ENCODE measurements at regions not wholly inside any gene's neighbourhood (a gene's known extent, or its start where the extent isn't known, plus 50 kb on each side); places are given as distances from the start of the nearest gene placed in this dataset.
"Not testable (repeated sequence)": the region's sequence is repeated elsewhere in the genome, so short reads cannot be mapped to it uniquely, and the experiment has no call there.

DNA sequence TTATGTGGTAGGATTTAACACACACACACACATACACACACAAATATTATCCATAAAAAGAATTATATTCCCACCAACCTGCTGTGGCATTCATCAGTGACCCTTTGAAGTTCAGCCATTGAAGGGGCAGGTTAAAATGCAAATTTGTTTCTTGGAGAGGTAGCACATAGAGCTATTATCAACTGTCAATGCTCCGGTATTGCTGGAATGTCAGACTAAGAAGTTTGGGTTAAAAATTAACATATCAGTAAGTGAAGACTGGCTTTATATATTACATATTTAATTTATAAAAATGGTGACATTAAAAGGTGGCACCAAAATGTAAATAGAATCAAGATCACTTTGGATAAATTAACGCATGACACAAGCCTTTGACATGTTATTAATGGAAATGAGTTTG lies 207.3 kb downstream of the DAD1 start:
- Mint-ChIP-seq H3K27me3 (no peaks in the 10 kb centered on the region), H3K9me3 (ENCODE audit: low read depth) (no peaks in the 10 kb centered on the region), H3K36me3 (ENCODE audit: low read depth) (no peaks in the 10 kb centered on the region), H3K4me3 (no peak overlapping the region), H3K4me1 (no peaks in the 10 kb centered on the region), H3K27ac (no peak overlapping the region)
- CTCF ChIA-PET, result no interaction called here
- intact Hi-C loops (cut with DNase I, micrococcal nuclease), result loop anchor here in 1 of 2 experiments (5.0 kb wide), 2 partner anchors 44 to 59 kb away; no protein-coding TSS in a partner anchor
- DNase-seq (no peak), ATAC-seq (no peak)
- POLR2A ChIA-PET, result no interaction called here

DNA sequence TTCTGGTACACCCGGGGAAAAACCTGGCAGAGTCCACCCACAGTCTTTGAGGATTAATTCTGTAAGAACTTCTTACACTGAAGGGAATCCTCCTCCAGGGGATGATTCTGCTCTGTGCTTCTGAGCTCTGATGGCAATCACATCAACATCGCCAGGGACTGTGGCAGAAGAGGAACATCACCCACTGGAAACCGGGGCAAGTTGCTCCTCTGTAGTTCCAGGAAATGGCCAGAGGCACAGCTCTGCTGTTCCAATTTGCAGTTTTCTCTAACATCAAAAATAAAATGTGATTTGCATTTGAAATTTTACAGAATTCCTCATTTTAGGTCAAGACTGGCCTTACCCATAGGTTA lies 207.6 kb downstream of the DAD1 start:
- CTCF ChIA-PET, result no interaction called here
- intact Hi-C loops (cut with DNase I, micrococcal nuclease), result loop anchor here in 1 of 2 experiments (5.0 kb wide), 2 partner anchors 44 to 59 kb away; no protein-coding TSS in a partner anchor
- no peak overlapping the region for H3K27ac Mint-ChIP-seq
- H3K4me1 Mint-ChIP-seq, result no peaks in the 10 kb centered on the region
- ATAC-seq, result no peak
- H3K4me3 Mint-ChIP-seq, result no peak overlapping the region
- no peak for DNase-seq
- POLR2A ChIA-PET, result no interaction called here
- no peaks in the 10 kb centered on the region for H3K9me3 Mint-ChIP-seq (ENCODE audit: low read depth)
- no peaks in the 10 kb centered on the region for H3K27me3 Mint-ChIP-seq
- no peaks in the 10 kb centered on the region for H3K36me3 Mint-ChIP-seq (ENCODE audit: low read depth)

DNA sequence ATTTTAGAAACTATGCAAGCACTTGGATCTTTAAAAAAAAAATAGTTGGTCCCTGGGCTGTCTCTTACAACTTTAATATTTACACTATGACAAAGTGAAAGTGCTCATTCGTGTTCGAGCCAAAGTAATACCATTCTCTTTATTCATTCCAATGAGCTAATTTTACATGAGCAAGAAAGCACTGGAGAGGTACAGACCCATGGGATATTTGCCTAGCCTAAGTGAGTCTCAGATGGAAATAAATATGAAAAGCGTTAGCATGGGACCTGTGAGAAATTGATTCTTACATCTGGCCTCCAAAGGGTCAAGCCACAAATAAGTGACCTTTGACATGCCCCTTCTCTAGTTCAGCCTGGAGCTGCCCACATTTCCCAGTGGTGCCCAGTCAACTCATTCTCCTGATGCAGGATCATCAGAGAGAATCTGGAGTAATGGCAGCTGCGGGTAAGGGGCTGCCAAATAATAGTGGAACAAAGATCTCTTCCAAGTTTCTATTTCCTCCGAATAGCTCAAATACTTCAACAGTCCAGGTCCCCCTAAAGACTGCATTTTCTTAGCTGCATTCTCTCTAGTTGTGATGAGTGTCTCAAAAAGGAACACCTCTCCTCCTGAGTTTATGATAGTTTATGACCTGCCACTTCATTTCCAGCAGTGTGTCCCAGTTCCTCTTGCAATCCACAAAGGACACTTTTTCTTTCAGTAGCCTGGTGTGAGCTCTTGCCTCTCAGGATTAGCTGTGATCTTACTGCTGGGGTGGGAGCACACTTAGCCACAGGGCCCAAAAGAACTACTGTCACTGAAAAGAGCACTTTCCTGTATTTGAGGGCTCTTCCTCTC lies 208.2 kb downstream of the DAD1 start:
- DNase-seq, result no peak
- H3K27ac Mint-ChIP-seq, result no peak overlapping the region
- no peak overlapping the region for H3K4me3 Mint-ChIP-seq
- intact Hi-C loops (cut with DNase I, micrococcal nuclease), result loop anchor here in 1 of 2 experiments (5.0 kb wide), 2 partner anchors 43 to 58 kb away; no protein-coding TSS in a partner anchor
- H3K9me3 Mint-ChIP-seq (ENCODE audit: low read depth), result no peaks in the 10 kb centered on the region
- H3K36me3 Mint-ChIP-seq (ENCODE audit: low read depth), result no peaks in the 10 kb centered on the region
- ChIA-PET CTCF (no interaction called here), POLR2A (no interaction called here)
- ATAC-seq, result no peak
- H3K27me3 Mint-ChIP-seq, result no peaks in the 10 kb centered on the region
- no peaks in the 10 kb centered on the region for H3K4me1 Mint-ChIP-seq

GRCh38 chr14:22379727-22380126 lies 209.3 kb downstream of the DAD1 start:
- Mint-ChIP-seq H3K4me1 (no peaks in the 10 kb centered on the region), H3K4me3 (no peak overlapping the region), H3K27me3 (no peaks in the 10 kb centered on the region), H3K36me3 (ENCODE audit: low read depth) (no peaks in the 10 kb centered on the region), H3K27ac (no peak overlapping the region), H3K9me3 (ENCODE audit: low read depth) (no peaks in the 10 kb centered on the region)
- intact Hi-C loops (cut with DNase I, micrococcal nuclease), result loop anchor here in 1 of 2 experiments (5.0 kb wide), 2 partner anchors 42 to 57 kb away; no protein-coding TSS in a partner anchor
- no peak for DNase-seq
- ChIA-PET CTCF (no interaction called here), POLR2A (no interaction called here)
- ATAC-seq, result no peak

DNA sequence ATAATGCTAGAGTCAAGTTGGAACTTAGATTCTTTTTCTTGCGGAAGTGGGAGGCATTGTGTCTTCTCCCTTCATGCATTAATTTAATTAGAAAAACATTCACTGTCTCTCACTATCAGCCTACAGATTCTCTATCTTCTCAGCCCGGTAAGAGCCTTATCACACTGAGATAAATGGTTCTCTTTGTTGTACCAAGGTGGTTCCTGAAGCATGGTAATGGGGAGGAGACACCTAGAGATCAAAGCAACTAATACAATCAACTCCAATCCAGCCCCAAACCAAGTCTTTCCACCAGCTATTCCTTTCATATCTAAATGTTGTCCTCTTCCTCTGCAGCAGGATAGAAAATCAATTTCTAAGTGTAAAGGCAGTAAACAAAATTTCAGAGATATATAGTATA lies 210.8 kb downstream of the DAD1 start:
- ATAC-seq, result no peak
- Mint-ChIP-seq H3K36me3 (ENCODE audit: low read depth) (no peaks in the 10 kb centered on the region), H3K27me3 (no peaks in the 10 kb centered on the region), H3K27ac (no peak overlapping the region), H3K9me3 (ENCODE audit: low read depth) (no peaks in the 10 kb centered on the region), H3K4me1 (no peaks in the 10 kb centered on the region), H3K4me3 (no peak overlapping the region)
- ChIA-PET POLR2A (no interaction called here), CTCF (no interaction called here)
- no peak for DNase-seq
- intact Hi-C loops (cut with DNase I, micrococcal nuclease), result no loop called here

DNA sequence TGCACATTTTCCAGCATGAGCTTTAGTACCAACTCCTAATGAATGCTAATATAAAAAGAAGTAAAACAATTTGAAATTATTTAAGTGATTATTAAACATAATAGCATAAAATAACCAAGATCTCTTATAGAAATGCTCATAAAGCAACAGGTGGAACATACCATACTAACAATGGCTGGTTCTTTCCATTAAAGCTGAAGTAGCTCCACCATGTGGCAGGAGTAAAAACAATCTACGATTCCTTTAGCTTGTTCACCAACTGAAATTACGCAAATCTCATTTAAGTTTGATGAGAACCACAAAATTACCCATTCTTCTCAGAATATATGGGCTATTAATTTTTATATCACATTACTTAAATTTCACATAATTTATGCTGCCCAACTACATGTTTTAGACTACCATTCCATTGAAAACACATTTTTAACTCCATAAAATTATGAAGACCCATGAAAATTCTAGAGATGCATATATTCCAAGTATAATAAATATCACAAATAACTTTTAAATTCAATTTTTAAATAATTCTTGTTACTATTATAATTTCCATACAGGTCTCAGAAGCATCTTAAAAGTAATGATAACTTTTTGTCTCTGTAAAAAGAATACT lies 213.6 kb downstream of the DAD1 start:
- Mint-ChIP-seq H3K36me3 (ENCODE audit: low read depth) (no peaks in the 10 kb centered on the region), H3K4me1 (no peaks in the 10 kb centered on the region), H3K27me3 (no peaks in the 10 kb centered on the region), H3K9me3 (ENCODE audit: low read depth) (no peaks in the 10 kb centered on the region), H3K4me3 (no peak overlapping the region), H3K27ac (no peak overlapping the region)
- CTCF ChIA-PET, result no interaction called here
- DNase-seq (no peak), ATAC-seq (no peak)
- intact Hi-C loops (cut with DNase I, micrococcal nuclease), result no loop called here
- POLR2A ChIA-PET, result no interaction called here

GRCh38 chr14:22370084-22370847 lies 218.8 kb downstream of the DAD1 start:
- POLR2A ChIA-PET, result no interaction called here
- no peak overlapping the region for H3K27ac Mint-ChIP-seq
- no peak for ATAC-seq

DNA sequence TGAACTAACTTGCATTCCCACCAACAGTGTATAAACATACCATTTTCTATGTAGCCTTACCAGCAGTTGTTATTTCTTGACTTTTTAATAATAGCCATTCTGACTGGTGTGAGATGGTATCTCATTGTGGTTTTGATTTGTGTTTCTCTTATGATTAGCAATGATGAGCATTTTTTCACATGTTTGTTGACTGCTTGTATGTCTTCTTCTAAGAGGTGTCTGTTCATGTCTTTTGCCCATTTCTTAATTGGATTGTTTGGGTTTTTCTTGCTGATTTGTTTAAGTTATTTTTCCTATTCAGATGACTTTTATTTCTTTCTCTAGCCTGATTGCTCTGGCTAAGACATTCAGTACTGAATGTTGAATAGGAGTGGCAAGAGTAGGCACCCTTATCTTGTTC lies 230.3 kb downstream of the DAD1 start:
- Mint-ChIP-seq H3K36me3 (ENCODE audit: low read depth) (no peaks in the 10 kb centered on the region), H3K4me1 (no peaks in the 10 kb centered on the region), H3K4me3 (no peak overlapping the region), H3K27me3 (no peaks in the 10 kb centered on the region), H3K27ac (no peak overlapping the region), H3K9me3 (ENCODE audit: low read depth) (no peaks in the 10 kb centered on the region)
- intact Hi-C loops (cut with DNase I, micrococcal nuclease), result no loop called here
- ATAC-seq (no peak), DNase-seq (no peak)
- ChIA-PET CTCF (no interaction called here), POLR2A (no interaction called here)

More at GRCh38 chr14:22370084-22370847, 218.8 kb downstream of the DAD1 start:
- Mint-ChIP-seq H3K4me1 (no peaks in the 10 kb centered on the region), H3K4me3 (no peak overlapping the region), H3K27me3 (no peaks in the 10 kb centered on the region), H3K36me3 (ENCODE audit: low read depth) (no peaks in the 10 kb centered on the region), H3K9me3 (ENCODE audit: low read depth) (no peaks in the 10 kb centered on the region)
- DNase-seq, result no peak
- CTCF ChIA-PET, result no interaction called here
- intact Hi-C loops (cut with DNase I, micrococcal nuclease), result no loop called here

DNA sequence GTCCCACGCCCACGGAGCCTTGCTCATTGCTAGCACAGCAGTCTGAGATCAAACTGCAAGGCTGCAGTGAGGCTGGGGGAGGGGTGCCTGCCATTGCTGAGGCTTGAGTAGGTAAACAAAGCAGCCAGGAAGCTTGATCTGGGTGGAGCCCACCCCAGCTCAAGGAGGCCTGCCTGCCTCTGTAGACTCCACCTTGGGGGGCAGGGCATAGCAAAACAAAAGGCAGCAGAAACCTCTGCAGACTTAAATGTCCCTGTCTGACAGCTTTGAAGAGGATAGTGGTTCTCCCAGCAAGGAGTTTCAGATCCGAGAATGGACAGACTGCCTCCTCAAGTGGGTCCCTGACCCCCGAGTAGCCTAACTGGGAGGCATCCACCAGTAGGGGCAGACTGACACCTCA lies 239.7 kb downstream of the DAD1 start:
- H3K4me1 Mint-ChIP-seq; H3K27me3 Mint-ChIP-seq; CTCF ChIA-PET; H3K36me3 Mint-ChIP-seq (ENCODE audit: low read depth); ATAC-seq; DNase-seq; H3K9me3 Mint-ChIP-seq (ENCODE audit: low read depth); POLR2A ChIA-PET; H3K4me3 Mint-ChIP-seq; intact Hi-C loops (cut with DNase I, micrococcal nuclease); H3K27ac Mint-ChIP-seq: not testable (repeated sequence)

DNA sequence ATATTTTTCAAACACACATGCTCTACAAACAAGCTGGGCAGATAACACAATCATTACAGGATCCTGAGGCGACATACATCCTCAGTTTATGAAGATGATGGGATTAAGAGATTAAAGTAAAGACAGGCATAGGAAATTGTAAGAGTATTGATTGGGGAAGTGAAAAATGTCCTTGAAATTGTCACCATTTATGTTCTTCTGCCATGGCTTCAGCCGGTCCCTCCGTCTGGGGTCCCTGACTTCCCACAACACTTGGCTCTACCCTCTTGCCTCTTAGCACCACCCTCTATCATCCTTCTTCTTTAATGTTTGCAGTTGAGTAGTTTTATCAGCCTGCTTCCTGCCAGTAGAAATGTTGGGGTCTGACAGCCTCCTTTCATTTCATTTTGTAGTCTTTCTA lies 244.4 kb downstream of the DAD1 start:
- no peaks in the 10 kb centered on the region for H3K4me1 Mint-ChIP-seq
- no peaks in the 10 kb centered on the region for H3K9me3 Mint-ChIP-seq (ENCODE audit: low read depth)
- intact Hi-C loops (cut with DNase I, micrococcal nuclease), result no loop called here
- ChIA-PET CTCF (no interaction called here), POLR2A (no interaction called here)
- H3K27me3 Mint-ChIP-seq, result no peaks in the 10 kb centered on the region
- no peaks in the 10 kb centered on the region for H3K36me3 Mint-ChIP-seq (ENCODE audit: low read depth)
- no peak overlapping the region for H3K27ac Mint-ChIP-seq
- no peak for DNase-seq
- ATAC-seq, result no peak
- H3K4me3 Mint-ChIP-seq, result no peak overlapping the region

GRCh38 chr14:22344209-22344608 lies 244.8 kb downstream of the DAD1 start:
- H3K27ac Mint-ChIP-seq; H3K36me3 Mint-ChIP-seq (ENCODE audit: low read depth); H3K9me3 Mint-ChIP-seq (ENCODE audit: low read depth); CTCF ChIA-PET; intact Hi-C loops (cut with DNase I, micrococcal nuclease); POLR2A ChIA-PET; H3K27me3 Mint-ChIP-seq; DNase-seq; H3K4me1 Mint-ChIP-seq; H3K4me3 Mint-ChIP-seq; ATAC-seq: not testable (repeated sequence)

GRCh38 chr14:22341049-22341448 lies 248.0 kb downstream of the DAD1 start:
- Mint-ChIP-seq H3K27me3 (no peaks in the 10 kb centered on the region), H3K36me3 (ENCODE audit: low read depth) (no peaks in the 10 kb centered on the region), H3K9me3 (ENCODE audit: low read depth) (no peaks in the 10 kb centered on the region), H3K27ac (no peak overlapping the region), H3K4me3 (no peak overlapping the region), H3K4me1 (no peaks in the 10 kb centered on the region)
- DNase-seq, result no peak
- intact Hi-C loops (cut with DNase I, micrococcal nuclease), result no loop called here
- ChIA-PET POLR2A (no interaction called here), CTCF (interaction anchor here (0.7 kb wide), 1 partner anchor 36 kb away, joined by 4 read pairs; no protein-coding TSS in a partner anchor)
- no peak for ATAC-seq

All from activated CD4-positive, alpha-beta T cell treated with anti-CD3 and anti-CD28 coated beads for 36 hours (primary cell).